ENCODE measurements at regions not wholly inside any gene's neighbourhood (a gene's known extent, or its start where the extent isn't known, plus 50 kb on each side); places are given as distances from the start of the nearest gene placed in this dataset.

GRCh38 chr2:8332646-8333045 is 349.2 kb upstream of the ID2 start:
- ChIA-PET CTCF (interaction anchor here (0.6 kb wide), 1 partner anchor 805 kb away, joined by 3 read pairs; no protein-coding TSS in a partner anchor), POLR2A (no interaction called here)
- Histone ChIP-seq H3K9me3 (ENCODE audit: control insufficient read depth, insufficient read depth, low read depth, low read length) (no peaks in the 10 kb centered on the region), H3K4me1 (ENCODE audit: control insufficient read depth, insufficient read depth, low read length) (no peaks in the 10 kb centered on the region), H3K27ac (ENCODE audit: extremely low read depth, low read depth, low read length) (no peak overlapping the region), H3K36me3 (ENCODE audit: control insufficient read depth in 2 of 2, insufficient read depth in 1 of 2, low read length in 2 of 2) (no peaks in the 10 kb centered on the region), H3K4me3 (ENCODE audit: low read depth, low read length) (no peak overlapping the region)
- TF ChIP-seq ZBTB20 (tag by site-specific recombination; IDR thresholded peaks at IDR 0.05), result no peak
- no peak for TF ChIP-seq ZNF561 (tag by site-specific recombination; IDR thresholded peaks at IDR 0.05; ENCODE audit: borderline replicate concordance)
- no peak for TF ChIP-seq ZNF785 (tag by site-specific recombination; IDR thresholded peaks at IDR 0.05)
- TF ChIP-seq GLI4 (tag by site-specific recombination; IDR thresholded peaks at IDR 0.05), result no peak
- TF ChIP-seq ZNF37A (tag by site-specific recombination; IDR thresholded peaks at IDR 0.05), result no peak
- TF ChIP-seq ZNF335 (tag by site-specific recombination; conservative IDR thresholded peaks at IDR 0.05), result no peak
- TF ChIP-seq, protein P1, sequence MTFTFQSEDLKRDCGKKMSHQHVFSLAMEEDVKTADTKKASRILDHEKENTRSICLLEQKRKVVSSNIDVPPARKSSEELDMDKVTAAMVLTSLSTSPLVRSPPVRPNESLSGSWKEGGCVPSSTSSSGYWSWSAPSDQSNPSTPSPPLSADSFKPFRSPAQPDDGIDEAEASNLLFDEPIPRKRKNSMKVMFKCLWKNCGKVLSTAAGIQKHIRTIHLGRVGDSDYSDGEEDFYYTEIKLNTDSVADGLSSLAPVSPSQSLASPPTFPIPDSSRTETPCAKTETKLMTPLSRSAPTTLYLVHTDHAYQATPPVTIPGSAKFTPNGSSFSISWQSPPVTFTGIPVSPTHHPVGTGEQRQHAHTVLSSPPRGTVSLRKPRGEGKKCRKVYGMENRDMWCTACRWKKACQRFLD (tag by site-specific recombination; IDR thresholded peaks at IDR 0.05), result no peak
- TF ChIP-seq, protein P2, sequence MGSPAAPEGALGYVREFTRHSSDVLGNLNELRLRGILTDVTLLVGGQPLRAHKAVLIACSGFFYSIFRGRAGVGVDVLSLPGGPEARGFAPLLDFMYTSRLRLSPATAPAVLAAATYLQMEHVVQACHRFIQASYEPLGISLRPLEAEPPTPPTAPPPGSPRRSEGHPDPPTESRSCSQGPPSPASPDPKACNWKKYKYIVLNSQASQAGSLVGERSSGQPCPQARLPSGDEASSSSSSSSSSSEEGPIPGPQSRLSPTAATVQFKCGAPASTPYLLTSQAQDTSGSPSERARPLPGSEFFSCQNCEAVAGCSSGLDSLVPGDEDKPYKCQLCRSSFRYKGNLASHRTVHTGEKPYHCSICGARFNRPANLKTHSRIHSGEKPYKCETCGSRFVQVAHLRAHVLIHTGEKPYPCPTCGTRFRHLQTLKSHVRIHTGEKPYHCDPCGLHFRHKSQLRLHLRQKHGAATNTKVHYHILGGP (tag by site-specific recombination; IDR thresholded peaks at IDR 0.05), result no peak
- TF ChIP-seq ZNF624 (tag by site-specific recombination; IDR thresholded peaks at IDR 0.05), result no peak
- no peak for TF ChIP-seq ZNF2 (tag by site-specific recombination; IDR thresholded peaks at IDR 0.05)
- no peak for TF ChIP-seq ATF2 (tag by site-specific recombination; IDR thresholded peaks at IDR 0.05; ENCODE audit: low read depth)
- TF ChIP-seq ZBTB21 (tag by site-specific recombination; IDR thresholded peaks at IDR 0.05), result no peak
- TF ChIP-seq ZNF560 (tag by site-specific recombination; IDR thresholded peaks at IDR 0.05; ENCODE audit: borderline replicate concordance), result no peak
- TF ChIP-seq ZNF677 (tag by site-specific recombination; IDR thresholded peaks at IDR 0.05), result no peak
- no peak for TF ChIP-seq ZNF16 (tag by site-specific recombination; IDR thresholded peaks at IDR 0.05; ENCODE audit: low read depth)
- no peak for TF ChIP-seq SCRT1 (tag by site-specific recombination; IDR thresholded peaks at IDR 0.05; ENCODE audit: borderline replicate concordance)
- TF ChIP-seq EGR2 (tag by site-specific recombination; IDR thresholded peaks at IDR 0.05; ENCODE audit: low read depth), result no peak
- TF ChIP-seq, protein P3, sequence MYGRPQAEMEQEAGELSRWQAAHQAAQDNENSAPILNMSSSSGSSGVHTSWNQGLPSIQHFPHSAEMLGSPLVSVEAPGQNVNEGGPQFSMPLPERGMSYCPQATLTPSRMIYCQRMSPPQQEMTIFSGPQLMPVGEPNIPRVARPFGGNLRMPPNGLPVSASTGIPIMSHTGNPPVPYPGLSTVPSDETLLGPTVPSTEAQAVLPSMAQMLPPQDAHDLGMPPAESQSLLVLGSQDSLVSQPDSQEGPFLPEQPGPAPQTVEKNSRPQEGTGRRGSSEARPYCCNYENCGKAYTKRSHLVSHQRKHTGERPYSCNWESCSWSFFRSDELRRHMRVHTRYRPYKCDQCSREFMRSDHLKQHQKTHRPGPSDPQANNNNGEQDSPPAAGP (tag by site-specific recombination; IDR thresholded peaks at IDR 0.05), result no peak
- TF ChIP-seq FEZF1 (tag by site-specific recombination; IDR thresholded peaks at IDR 0.05), result no peak

DNA sequence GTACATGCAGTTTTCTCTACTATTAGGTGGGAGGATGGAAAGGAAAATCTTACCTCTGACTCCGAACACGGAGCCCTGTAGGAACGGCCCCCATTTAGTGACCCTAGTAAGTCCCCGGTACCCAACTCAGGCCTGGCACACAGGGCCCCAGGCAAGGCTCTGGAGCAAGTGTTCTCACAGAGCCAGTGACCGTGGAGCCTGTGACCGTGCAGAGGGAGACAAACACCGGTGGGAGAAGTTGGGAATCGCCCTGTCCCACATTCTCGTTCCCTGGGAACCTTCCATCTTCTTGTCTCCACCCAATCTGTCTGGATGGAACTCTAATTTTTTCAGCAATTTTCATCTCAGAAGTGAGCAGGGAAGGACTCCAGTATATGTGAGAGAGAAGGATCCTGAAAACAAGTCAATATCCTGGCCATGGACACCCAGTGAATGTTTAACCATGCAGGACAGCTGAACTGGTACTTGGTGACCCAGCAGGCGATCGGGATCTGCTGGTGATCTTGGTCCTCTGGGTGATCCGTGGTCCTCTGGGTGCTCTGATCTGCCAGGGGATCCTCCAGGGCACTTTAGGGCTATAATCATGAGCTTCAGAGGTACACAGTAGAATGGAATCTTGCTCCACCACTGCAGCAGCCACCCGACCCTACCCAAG is 348.6 kb upstream of the ID2 start:
- Histone ChIP-seq H3K27ac (ENCODE audit: extremely low read depth, low read depth, low read length) (no peak overlapping the region), H3K36me3 (ENCODE audit: control insufficient read depth in 2 of 2, insufficient read depth in 1 of 2, low read length in 2 of 2) (no peaks in the 10 kb centered on the region), H3K9me3 (ENCODE audit: control insufficient read depth, insufficient read depth, low read depth, low read length) (no peaks in the 10 kb centered on the region), H3K4me1 (ENCODE audit: control insufficient read depth, insufficient read depth, low read length) (no peaks in the 10 kb centered on the region), H3K4me3 (ENCODE audit: low read depth, low read length) (no peak overlapping the region)
- ChIA-PET CTCF (interaction anchor here (0.6 kb wide), 1 partner anchor 805 kb away, joined by 3 read pairs; no protein-coding TSS in a partner anchor), POLR2A (no interaction called here)
- TF ChIP-seq ZNF274 (IDR thresholded peaks at IDR 0.05; ENCODE audit: low read length) (no peak), ZNF274 (tag by site-specific recombination; IDR thresholded peaks at IDR 0.05; ENCODE audit: borderline replicate concordance) (no peak), ZNF548 (tag by site-specific recombination; IDR thresholded peaks at IDR 0.05) (no peak), ZNF112 (tag by site-specific recombination; IDR thresholded peaks at IDR 0.05) (no peak), YY1 (tag by site-specific recombination; IDR thresholded peaks at IDR 0.05) (no peak), ZNF518A (tag by site-specific recombination; conservative IDR thresholded peaks at IDR 0.05; ENCODE audit: low read depth) (no peak), ZBTB21 (tag by site-specific recombination; IDR thresholded peaks at IDR 0.05) (no peak), EGR2 (tag by site-specific recombination; IDR thresholded peaks at IDR 0.05; ENCODE audit: low read depth) (no peak), ZNF184 (tag by site-specific recombination; IDR thresholded peaks at IDR 0.05) (no peak)
